MCF 10A (cell line): ENCODE measurements at regions not wholly inside any gene's neighbourhood (a gene's known extent, or its start where the extent isn't known, plus 50 kb on each side); places are given as distances from the start of the nearest gene placed in this dataset.

Experiments used
- BruUV-seq: library from RNA; stranded (reverse); fragments of 400-500 nt; replicated peaks from 2 replicates; lab custom pipeline; 2021; lab: Mats Ljungman, UMichigan
- CTCF ChIA-PET: fragments of 300-600 bp; sonication (Branson Sonifier 250); formaldehyde crosslinking; extraction: SDS; loops from one replicate; lab custom pipeline; 2021; ENCODE audit warnings: antibody characterized with exemption, inconsistent platforms; lab: Yijun Ruan, JAX
- POLR2A ChIA-PET: fragments of 300-600, 350-650 bp; sonication (Branson Sonifier 250); formaldehyde crosslinking; extraction: SDS; loops from one replicate; lab custom pipeline; 2020; ENCODE audit warnings: antibody characterized with exemption, inconsistent platforms; lab: Yijun Ruan, JAX
- DNase-seq: peaks from one replicate; pipeline ENCODE4 v3.0.0-alpha.2; 2018; ENCODE audit not compliant: unreplicated experiment
- H3K27ac Mint-ChIP-seq: one replicate; pipeline ENCODE4 v1.8.0; 2022; ENCODE audit warnings: mild to moderate bottlenecking, low read depth, mixed read lengths; ENCODE audit not compliant: unreplicated experiment
- H3K27me3 Mint-ChIP-seq: one replicate; pipeline ENCODE4 v1.8.0; 2022; ENCODE audit warnings: mixed read lengths; ENCODE audit not compliant: insufficient read depth, unreplicated experiment
- H3K36me3 Mint-ChIP-seq: one replicate; pipeline ENCODE4 v1.8.0; 2022; ENCODE audit warnings: mild to moderate bottlenecking, moderate library complexity, mixed read lengths; ENCODE audit not compliant: insufficient read depth, unreplicated experiment
- H3K4me1 Mint-ChIP-seq: one replicate; pipeline ENCODE4 v1.8.0; 2022; ENCODE audit warnings: mixed read lengths; ENCODE audit not compliant: insufficient read depth, unreplicated experiment
- H3K4me3 Mint-ChIP-seq: one replicate; pipeline ENCODE4 v1.8.0; 2022; ENCODE audit warnings: mild to moderate bottlenecking, moderate library complexity, mixed read lengths; ENCODE audit not compliant: unreplicated experiment
- H3K9me3 Mint-ChIP-seq: one replicate; pipeline ENCODE4 v1.8.0; 2022; ENCODE audit warnings: mixed read lengths; ENCODE audit not compliant: unreplicated experiment
- intact Hi-C: fragments of 100-400 bp; cut with micrococcal nuclease; formaldehyde crosslinking; loops from 2 replicates; pipeline ENCODE4 v1.14.1; 2022
- TF ChIP-seq, protein P1 (sequence below): fragments of 200-600 bp; IDR thresholded peaks from one replicate; pipeline ENCODE4 v1.8.0; 2022; ENCODE audit warnings: antibody characterized with exemption, mild to moderate bottlenecking; ENCODE audit not compliant: unreplicated experiment

DNA sequence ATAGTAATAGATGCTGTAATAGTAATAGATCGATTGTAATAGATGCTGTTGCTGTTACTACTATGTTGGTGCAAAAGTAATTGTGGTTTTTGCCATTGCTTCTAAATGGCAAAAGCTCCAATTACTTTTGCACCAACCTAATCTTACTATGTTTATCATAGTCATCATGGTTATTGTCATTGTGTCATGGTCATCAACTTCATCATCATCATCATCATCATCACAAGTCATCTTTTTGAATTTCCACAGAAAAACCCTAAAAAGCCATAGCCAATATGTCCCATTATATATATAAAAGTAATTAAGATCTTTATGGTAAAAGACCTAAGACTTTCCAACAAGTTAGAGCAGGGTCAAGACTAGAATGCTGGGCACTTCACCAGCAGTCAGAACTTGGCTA lies 435.1 kb upstream of the MARCKS start:
- BruUV-seq, result no TSS peak
- Mint-ChIP-seq H3K27ac (no peak overlapping the region), H3K4me3 (no peak overlapping the region), H3K27me3 (no peaks in the 10 kb centered on the region), H3K4me1 (no peaks in the 10 kb centered on the region), H3K9me3 (no peaks in the 10 kb centered on the region), H3K36me3 (no peaks in the 10 kb centered on the region)
- ChIA-PET CTCF (interaction anchor here (0.6 kb wide), 1 partner anchor 864 kb away, joined by 4 read pairs; no protein-coding TSS in a partner anchor), POLR2A (interaction anchor here (2.0 kb wide), 1 partner anchor 12 kb away, joined by 5 read pairs; no protein-coding TSS in a partner anchor)
- DNase-seq, result no peak
- intact Hi-C loops, result no loop called here
- TF ChIP-seq, protein P1, sequence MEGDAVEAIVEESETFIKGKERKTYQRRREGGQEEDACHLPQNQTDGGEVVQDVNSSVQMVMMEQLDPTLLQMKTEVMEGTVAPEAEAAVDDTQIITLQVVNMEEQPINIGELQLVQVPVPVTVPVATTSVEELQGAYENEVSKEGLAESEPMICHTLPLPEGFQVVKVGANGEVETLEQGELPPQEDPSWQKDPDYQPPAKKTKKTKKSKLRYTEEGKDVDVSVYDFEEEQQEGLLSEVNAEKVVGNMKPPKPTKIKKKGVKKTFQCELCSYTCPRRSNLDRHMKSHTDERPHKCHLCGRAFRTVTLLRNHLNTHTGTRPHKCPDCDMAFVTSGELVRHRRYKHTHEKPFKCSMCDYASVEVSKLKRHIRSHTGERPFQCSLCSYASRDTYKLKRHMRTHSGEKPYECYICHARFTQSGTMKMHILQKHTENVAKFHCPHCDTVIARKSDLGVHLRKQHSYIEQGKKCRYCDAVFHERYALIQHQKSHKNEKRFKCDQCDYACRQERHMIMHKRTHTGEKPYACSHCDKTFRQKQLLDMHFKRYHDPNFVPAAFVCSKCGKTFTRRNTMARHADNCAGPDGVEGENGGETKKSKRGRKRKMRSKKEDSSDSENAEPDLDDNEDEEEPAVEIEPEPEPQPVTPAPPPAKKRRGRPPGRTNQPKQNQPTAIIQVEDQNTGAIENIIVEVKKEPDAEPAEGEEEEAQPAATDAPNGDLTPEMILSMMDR, result no peak

DNA sequence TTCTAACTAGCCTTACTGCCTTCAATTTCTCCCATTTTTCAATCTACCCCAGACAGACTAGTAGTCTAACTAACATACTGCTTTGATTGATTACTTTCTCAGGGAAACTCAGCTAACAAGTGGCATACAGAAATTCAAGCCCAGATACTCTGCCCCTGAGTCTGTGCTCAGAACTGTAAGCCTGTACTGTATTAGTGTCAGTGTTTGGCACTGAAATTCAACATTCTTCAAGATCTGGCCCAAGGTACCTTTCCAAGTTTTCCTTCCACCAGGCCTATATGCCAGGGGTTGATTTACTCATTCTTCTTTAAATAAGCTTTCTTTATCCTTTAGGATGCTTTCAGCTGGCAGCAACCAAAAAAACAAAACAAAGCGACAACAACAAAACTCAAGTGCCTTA lies 433.2 kb upstream of the MARCKS start:
- Mint-ChIP-seq H3K27ac (no peak overlapping the region), H3K4me3 (no peak overlapping the region), H3K9me3 (no peaks in the 10 kb centered on the region), H3K27me3 (no peaks in the 10 kb centered on the region), H3K4me1 (no peaks in the 10 kb centered on the region), H3K36me3 (peaks cover 4% of the 10 kb centered on the region)
- ChIA-PET CTCF (no interaction called here), POLR2A (interaction anchor here (0.7 to 1.1 kb wide), 6 partner anchors 9 to 435 kb away, joined by 3 to 5 read pairs (median 3); no protein-coding TSS in a partner anchor)
- intact Hi-C loops, result no loop called here
- BruUV-seq, result no TSS peak
- DNase-seq, result no peak
- TF ChIP-seq, protein P1, result no peak

DNA sequence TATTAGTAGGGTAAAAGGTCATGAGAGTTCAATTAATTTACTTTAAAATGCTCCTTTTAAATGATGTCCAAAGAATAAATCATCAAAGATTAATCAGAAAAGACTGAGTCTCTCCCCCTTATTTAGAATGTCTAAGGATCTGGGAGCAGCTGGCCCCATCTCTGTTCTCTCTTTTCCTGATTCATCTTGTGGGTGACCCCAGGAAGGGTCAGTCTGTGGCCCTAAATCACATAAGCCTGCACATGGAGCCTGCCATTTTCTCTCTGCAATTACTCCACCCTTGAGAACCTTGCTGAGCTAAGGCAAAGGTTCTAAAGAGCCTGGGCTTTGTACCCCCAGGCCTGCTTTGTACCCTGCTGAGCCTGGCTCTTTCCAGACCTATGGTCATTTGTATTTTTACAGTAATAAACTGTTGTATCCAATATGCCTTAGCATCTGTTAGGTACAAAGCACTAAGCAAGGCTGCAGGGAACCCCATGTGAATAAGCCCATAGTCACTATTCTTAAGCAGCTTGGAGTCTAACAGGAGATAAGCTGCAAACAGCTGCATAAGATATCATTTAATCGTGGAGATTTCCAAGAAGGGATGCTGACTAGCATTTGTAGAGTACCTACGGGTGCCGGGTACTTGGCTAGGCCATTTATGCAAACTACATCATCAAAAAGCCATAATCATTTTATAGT lies 431.0 kb upstream of the MARCKS start:
- TF ChIP-seq, protein P1, result no peak
- ChIA-PET CTCF (interaction anchor here (0.6 to 0.7 kb wide), 3 partner anchors 8 to 561 kb away, joined by 4 to 7 read pairs (median 5); no protein-coding TSS in a partner anchor), POLR2A (interaction anchor here (0.6 kb wide), 4 partner anchors 78 to 627 kb away, joined by 3 to 5 read pairs (median 4); no protein-coding TSS in a partner anchor)
- H3K4me1 Mint-ChIP-seq, result peaks cover 4% of the 10 kb centered on the region
- no peak for DNase-seq
- no peak overlapping the region for H3K27ac Mint-ChIP-seq
- no peak overlapping the region for H3K4me3 Mint-ChIP-seq
- intact Hi-C loops, result no loop called here
- H3K36me3 Mint-ChIP-seq, result peaks cover 4% of the 10 kb centered on the region
- no TSS peak for BruUV-seq
- H3K27me3 Mint-ChIP-seq, result no peaks in the 10 kb centered on the region
- H3K9me3 Mint-ChIP-seq, result no peaks in the 10 kb centered on the region

DNA sequence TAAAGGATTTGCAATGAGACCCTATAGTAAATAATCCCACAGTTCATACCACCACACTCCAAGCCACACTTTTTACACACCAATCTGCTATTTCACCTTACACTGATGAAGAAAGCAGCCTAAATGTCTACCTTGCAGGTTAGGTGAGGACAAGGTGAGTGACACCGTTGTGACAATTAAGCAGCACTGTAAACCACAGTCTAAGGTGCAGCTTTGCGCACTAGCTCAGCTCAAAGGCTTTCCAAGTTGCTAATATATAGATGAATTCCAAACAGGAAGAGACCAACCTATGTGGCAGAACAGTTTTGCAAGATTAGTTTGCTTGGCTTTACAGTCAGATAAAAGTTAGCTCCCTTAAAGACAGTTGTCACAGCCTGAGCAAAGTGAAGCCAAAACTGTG lies 429.5 kb upstream of the MARCKS start:
- intact Hi-C loops, result no loop called here
- TF ChIP-seq, protein P1, result no peak
- POLR2A ChIA-PET, result interaction anchor here (1.0 kb wide), 1 partner anchor 22 kb away, joined by 3 read pairs; no protein-coding TSS in a partner anchor
- CTCF ChIA-PET, result interaction anchor here (0.8 kb wide), 1 partner anchor 32 kb away, joined by 3 read pairs; no protein-coding TSS in a partner anchor
- H3K27ac Mint-ChIP-seq, result no peak overlapping the region
- no peaks in the 10 kb centered on the region for H3K9me3 Mint-ChIP-seq
- no peaks in the 10 kb centered on the region for H3K27me3 Mint-ChIP-seq
- no peak for DNase-seq
- H3K4me1 Mint-ChIP-seq, result peaks cover 8% of the 10 kb centered on the region
- peaks cover 4% of the 10 kb centered on the region for H3K36me3 Mint-ChIP-seq
- BruUV-seq, result no TSS peak
- no peak overlapping the region for H3K4me3 Mint-ChIP-seq
